ENCODE measurements at regions not wholly inside any gene's neighbourhood (a gene's known extent, or its start where the extent isn't known, plus 50 kb on each side); places are given as distances from the start of the nearest gene placed in this dataset.

GRCh38 chr6:119428633-119429032 is 79.1 kb upstream of the MAN1A1 start:
- no peak for TF ChIP-seq CTCF (IDR thresholded peaks at IDR 0.05)
- TF ChIP-seq POLR2A (IDR thresholded peaks at IDR 0.05), result no peak
- no peak for TF ChIP-seq POLR2AphosphoS5 (IDR thresholded peaks at IDR 0.05)
- TF ChIP-seq EP300 (IDR thresholded peaks at IDR 0.05), result no peak

Measured in sigmoid colon (tissue), 4 donors.